ENCODE measurements at regions not wholly inside any gene's neighbourhood (a gene's known extent, or its start where the extent isn't known, plus 50 kb on each side); places are given as distances from the start of the nearest gene placed in this dataset.
"Not testable (repeated sequence)": the region's sequence is repeated elsewhere in the genome, so short reads cannot be mapped to it uniquely, and the experiment has no call there.

DNA sequence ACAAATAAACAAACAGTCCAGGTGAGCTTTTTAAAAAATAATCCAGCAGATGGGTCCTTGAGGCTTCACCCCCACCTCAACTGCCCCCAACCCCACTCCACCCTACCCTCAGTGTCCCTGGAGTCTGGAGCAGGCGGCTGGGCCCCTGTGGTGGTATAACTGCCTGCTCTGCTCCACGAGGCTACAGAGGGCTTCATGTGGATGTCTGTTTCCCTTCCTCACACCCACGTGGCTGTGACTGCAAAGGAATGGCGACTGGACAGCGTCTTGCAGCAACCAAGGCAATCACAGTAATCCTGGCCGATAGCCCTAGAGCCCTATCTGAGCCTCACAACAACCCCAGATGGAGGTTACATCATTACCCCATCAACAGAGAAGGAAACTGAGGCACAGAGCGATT, 76.5 kb downstream of the SLC2A10 start:
- H3K27me3 ChIP-seq (ENCODE audit: insufficient read depth, low read length): no peaks in the 10 kb centered on the region

DNA sequence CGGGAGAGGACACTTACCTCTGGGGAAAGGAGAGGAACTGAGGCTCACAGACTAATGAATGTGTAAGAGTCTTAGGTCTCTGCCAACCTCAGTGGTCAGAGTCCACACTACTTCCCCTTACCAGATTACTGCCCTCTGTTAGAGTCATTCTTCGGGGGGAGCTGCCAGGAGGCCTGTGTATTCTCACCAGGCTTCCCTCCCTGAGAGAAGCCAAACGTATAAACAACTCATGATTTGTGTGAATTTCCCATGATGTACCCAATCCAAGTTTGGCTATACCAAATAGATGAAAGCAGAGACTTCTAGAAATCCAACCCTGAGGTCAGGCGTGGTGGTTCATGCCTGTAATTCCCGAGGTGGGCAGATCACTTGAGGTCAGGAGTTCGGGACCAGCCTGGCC, 77.1 kb downstream of the SLC2A10 start:
- H3K9ac ChIP-seq (ENCODE audit: low read depth, low read length): no peak overlapping the region
- H3K4me1 ChIP-seq (ENCODE audit: insufficient read depth, low read length): no peaks in the 10 kb centered on the region
- no peaks in the 10 kb centered on the region for H3K36me3 ChIP-seq (ENCODE audit: insufficient read depth, low read depth, low read length)
- H3K4me3 ChIP-seq (ENCODE audit: low read length): no peak overlapping the region
- no peak overlapping the region for H3K27ac ChIP-seq (ENCODE audit: low read length)
- no peaks in the 10 kb centered on the region for H3K27me3 ChIP-seq (ENCODE audit: insufficient read depth, low read length)
- H3K9me3 ChIP-seq (ENCODE audit: insufficient read depth, low read depth, low read length): no peaks in the 10 kb centered on the region

More for the DNA sequence above, 76.5 kb downstream of the SLC2A10 start:
- Histone ChIP-seq H3K27ac (ENCODE audit: low read length) (no peak overlapping the region), H3K9ac (ENCODE audit: low read depth, low read length) (no peak overlapping the region), H3K4me3 (ENCODE audit: low read length) (no peak overlapping the region), H3K4me1 (ENCODE audit: insufficient read depth, low read length) (no peaks in the 10 kb centered on the region), H3K36me3 (ENCODE audit: insufficient read depth, low read depth, low read length) (no peaks in the 10 kb centered on the region), H3K9me3 (ENCODE audit: insufficient read depth, low read depth, low read length) (no peaks in the 10 kb centered on the region)

DNA sequence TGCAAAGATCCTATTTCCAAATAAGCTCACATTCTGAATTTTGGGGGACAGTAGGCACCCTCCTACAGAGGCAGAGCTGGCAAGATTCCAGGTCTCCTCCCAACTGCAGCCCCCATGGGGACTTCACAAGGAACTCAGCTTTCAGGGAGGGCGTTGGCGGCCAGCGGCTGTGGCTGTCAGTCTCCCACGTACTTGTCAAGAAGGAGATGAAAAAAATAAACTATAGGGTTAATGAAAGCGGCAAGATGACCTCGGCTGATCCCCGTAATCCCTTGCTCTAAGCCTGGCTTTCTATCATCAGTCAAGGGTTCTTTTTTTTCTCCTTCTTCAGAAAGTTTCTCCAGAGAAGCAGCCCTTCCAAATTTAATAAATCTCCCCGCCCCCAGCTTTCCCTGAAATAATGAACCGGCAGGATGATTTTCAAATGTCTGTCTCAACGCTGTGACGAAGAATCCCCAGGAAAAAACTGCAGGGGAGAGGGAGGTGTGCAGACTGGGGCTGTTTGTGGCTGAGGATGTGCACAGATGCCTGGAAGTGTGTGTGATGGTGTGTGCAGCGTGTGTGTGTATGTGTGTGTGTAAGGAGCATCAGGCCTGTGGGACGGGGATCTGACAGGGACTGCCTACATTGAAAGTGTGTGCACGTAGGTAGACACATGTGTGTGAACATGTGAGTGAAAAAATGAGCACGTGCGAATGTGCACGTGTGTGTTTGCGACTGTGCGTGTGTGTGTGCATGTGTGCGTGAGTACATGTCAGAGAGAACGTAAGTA, 78.7 kb downstream of the SLC2A10 start:
- H3K27ac ChIP-seq (ENCODE audit: low read length): no peak overlapping the region
- H3K27me3 ChIP-seq (ENCODE audit: insufficient read depth, low read length): no peaks in the 10 kb centered on the region
- H3K36me3 ChIP-seq (ENCODE audit: insufficient read depth, low read depth, low read length): no peaks in the 10 kb centered on the region
- no peaks in the 10 kb centered on the region for H3K4me1 ChIP-seq (ENCODE audit: insufficient read depth, low read length)
- H3K9ac ChIP-seq (ENCODE audit: low read depth, low read length): no peak overlapping the region
- no peak overlapping the region for H3K4me3 ChIP-seq (ENCODE audit: low read length)
- H3K9me3 ChIP-seq (ENCODE audit: insufficient read depth, low read depth, low read length): no peaks in the 10 kb centered on the region

DNA sequence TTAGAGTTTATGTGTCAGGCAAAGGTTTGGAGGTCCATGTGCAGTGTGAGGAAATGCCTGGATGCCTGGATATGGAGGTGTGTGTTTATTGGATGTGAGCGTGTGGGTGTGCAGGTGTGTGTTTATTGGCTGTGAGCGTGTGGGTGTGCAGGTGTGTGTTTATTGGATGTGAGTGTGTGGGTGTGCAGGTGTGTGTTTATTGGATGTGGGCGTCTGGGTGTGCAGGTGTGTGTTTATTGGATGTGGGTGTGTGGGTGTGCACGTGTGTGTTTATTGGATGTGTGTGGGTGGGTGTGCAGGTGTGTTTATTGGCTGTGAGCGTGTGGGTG, 79.3 kb downstream of the SLC2A10 start:
- not testable (repeated sequence) for H3K27me3 ChIP-seq (ENCODE audit: insufficient read depth, low read length); H3K4me1 ChIP-seq (ENCODE audit: insufficient read depth, low read length); H3K27ac ChIP-seq (ENCODE audit: low read length); H3K36me3 ChIP-seq (ENCODE audit: insufficient read depth, low read depth, low read length); H3K4me3 ChIP-seq (ENCODE audit: low read length); H3K9ac ChIP-seq (ENCODE audit: low read depth, low read length); H3K9me3 ChIP-seq (ENCODE audit: insufficient read depth, low read depth, low read length)

DNA sequence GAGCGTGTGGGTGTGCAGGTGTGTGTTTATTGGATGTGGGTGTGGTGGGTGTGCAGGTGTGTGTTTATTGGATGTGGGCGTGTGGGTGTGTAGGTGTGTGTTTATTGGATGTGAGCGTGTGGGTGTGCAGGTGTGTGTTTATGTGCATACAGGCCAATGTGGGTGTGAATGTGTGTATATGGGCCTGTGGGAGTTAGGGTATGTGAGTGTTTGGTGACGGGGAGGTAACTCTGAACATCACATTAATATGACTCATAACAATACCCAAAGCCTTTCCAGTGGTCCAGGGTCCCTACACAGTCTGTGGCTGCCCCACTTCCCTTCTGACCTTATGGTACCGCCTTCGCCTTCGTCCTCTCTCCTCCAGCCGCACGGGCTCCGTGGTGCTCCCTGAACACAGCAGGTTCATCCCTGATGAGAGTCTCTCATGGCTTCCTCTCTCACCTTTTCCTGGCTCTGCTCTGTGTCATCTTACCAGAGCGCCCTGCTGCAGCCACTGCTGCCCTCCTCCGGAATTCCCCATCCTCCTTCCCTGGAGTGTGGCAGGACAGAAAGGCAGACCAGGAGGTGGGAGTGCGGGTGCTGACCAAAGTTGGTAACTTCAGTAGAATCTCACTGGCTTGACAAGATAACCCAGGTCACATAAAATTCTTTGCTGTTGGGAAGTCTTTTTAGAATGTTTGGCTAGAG, 80.0 kb downstream of the SLC2A10 start:
- no peak overlapping the region for H3K4me3 ChIP-seq (ENCODE audit: low read length)
- no peaks in the 10 kb centered on the region for H3K36me3 ChIP-seq (ENCODE audit: insufficient read depth, low read depth, low read length)
- H3K9ac ChIP-seq (ENCODE audit: low read depth, low read length): no peak overlapping the region
- no peaks in the 10 kb centered on the region for H3K9me3 ChIP-seq (ENCODE audit: insufficient read depth, low read depth, low read length)
- H3K4me1 ChIP-seq (ENCODE audit: insufficient read depth, low read length): no peaks in the 10 kb centered on the region
- no peak overlapping the region for H3K27ac ChIP-seq (ENCODE audit: low read length)
- no peaks in the 10 kb centered on the region for H3K27me3 ChIP-seq (ENCODE audit: insufficient read depth, low read length)

DNA sequence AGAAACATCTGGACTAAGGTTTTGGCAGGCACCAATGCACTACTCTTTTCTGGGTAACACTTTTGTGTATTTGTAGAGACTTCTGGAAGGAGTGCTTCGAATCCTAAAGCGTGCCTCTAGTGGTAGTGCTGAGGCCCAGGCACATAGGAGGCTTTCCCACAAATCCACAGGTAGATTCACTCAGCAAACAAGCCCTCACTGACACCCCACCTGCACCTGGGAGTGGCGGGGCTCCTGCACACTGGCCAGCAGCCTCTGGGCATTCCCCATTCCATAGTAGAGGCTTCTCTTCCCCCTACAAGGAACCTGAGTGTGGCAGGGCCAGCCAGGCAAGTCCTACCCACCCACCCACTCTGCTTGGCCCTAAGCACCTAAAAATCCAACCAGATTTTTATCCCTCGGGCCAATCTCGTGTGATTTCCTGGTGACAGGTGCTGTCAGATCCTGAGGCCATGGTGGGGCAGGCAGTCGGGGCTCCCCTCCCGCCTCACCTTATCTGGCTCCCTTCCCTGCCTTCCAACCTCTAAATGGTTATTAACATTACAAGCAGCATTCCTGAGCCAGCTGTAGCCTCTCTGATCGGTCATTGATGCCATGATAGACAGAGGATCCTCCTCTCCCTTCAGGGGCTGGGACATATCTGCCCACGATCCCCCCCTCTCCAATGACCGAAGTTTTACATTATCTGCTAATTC, 82.4 kb downstream of the SLC2A10 start:
- H3K27me3 ChIP-seq (ENCODE audit: insufficient read depth, low read length): no peaks in the 10 kb centered on the region
- H3K4me1 ChIP-seq (ENCODE audit: insufficient read depth, low read length): no peaks in the 10 kb centered on the region
- no peaks in the 10 kb centered on the region for H3K9me3 ChIP-seq (ENCODE audit: insufficient read depth, low read depth, low read length)
- no peak overlapping the region for H3K9ac ChIP-seq (ENCODE audit: low read depth, low read length)
- no peak overlapping the region for H3K4me3 ChIP-seq (ENCODE audit: low read length)
- H3K27ac ChIP-seq (ENCODE audit: low read length): no peak overlapping the region
- no peaks in the 10 kb centered on the region for H3K36me3 ChIP-seq (ENCODE audit: insufficient read depth, low read depth, low read length)

DNA sequence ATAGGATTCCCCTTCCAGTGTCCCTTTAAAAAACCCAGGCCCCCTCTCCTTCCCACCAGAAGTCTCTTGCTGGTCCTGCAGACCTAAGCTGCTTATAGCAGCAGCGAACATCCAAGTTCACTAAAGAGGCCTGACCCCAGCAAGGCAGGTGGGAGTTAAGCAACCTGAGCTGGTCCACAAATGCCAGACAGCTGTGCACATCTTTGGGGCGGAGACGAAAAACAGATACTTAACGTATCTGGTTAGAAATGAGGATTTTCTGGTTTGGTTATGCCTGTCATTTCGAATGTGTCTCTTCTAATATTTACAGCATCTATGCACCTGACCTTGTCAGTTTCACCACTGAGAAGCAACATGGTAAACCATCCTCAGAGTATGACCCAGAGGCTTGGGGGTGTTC, 87.8 kb downstream of the SLC2A10 start:
- Histone ChIP-seq H3K4me3 (ENCODE audit: low read length) (no peak overlapping the region), H3K4me1 (ENCODE audit: insufficient read depth, low read length) (no peaks in the 10 kb centered on the region), H3K27ac (ENCODE audit: low read length) (no peak overlapping the region), H3K36me3 (ENCODE audit: insufficient read depth, low read depth, low read length) (no peaks in the 10 kb centered on the region), H3K9me3 (ENCODE audit: insufficient read depth, low read depth, low read length) (no peaks in the 10 kb centered on the region), H3K9ac (ENCODE audit: low read depth, low read length) (no peak overlapping the region), H3K27me3 (ENCODE audit: insufficient read depth, low read length) (no peaks in the 10 kb centered on the region)

DNA sequence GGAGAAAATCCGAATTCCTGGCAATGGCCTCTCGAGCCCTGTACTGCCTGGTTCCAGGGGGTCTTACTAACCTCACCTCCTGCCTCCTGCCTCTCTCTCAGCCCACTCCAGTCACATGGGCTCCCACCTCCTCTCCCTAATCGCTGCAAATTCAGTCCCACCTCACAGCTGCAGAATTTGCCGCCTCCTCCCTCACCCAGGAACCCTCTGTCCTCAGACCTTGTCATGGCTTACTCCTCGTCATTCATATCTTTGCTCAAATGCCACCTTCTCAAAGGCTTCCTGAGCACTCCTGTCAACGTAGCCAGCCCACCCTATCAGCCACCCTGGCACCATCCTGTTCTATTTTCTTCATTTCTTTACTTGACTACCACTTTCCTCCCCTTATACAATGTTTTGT, 89.0 kb downstream of the SLC2A10 start:
- Histone ChIP-seq H3K9me3 (ENCODE audit: insufficient read depth, low read depth, low read length) (no peaks in the 10 kb centered on the region), H3K4me3 (ENCODE audit: low read length) (no peak overlapping the region), H3K36me3 (ENCODE audit: insufficient read depth, low read depth, low read length) (no peaks in the 10 kb centered on the region), H3K27ac (ENCODE audit: low read length) (no peak overlapping the region), H3K9ac (ENCODE audit: low read depth, low read length) (no peak overlapping the region), H3K27me3 (ENCODE audit: insufficient read depth, low read length) (no peaks in the 10 kb centered on the region), H3K4me1 (ENCODE audit: insufficient read depth, low read length) (0 out of 2 replicates have a peak, but pooled peaks cover 4% of the 10 kb centered on the region)

DNA sequence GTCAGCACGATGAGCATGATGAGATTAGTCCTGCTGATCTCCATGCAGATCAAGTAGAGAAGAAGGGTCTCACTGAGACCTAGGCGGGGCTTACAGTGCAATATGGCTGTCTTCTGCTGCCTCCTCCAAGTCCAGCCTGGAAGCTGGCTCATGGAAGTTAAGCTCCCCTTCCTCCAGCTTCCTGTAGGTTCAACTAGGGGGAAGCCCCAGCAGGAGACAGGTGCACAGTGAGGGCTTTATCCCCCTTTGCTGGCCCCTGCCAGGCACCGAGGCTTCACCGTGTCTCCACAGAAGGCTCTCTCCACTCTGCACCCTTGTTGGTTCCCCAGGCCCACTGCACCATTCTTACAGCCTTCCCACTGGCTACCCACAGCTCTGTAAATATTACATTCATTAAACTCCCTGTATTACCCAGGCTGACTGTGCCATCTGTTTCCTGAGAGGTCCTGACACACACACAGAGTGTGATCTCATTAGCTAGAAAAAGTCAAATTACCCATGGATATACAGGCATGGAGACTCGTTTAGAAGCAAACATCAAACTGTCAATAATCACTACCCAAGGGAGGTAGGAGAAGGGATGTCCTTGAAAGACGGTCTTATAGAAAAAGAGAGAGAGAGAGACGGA, 90.4 kb downstream of the SLC2A10 start:
- no peaks in the 10 kb centered on the region for H3K9me3 ChIP-seq (ENCODE audit: insufficient read depth, low read depth, low read length)
- H3K36me3 ChIP-seq (ENCODE audit: insufficient read depth, low read depth, low read length): no peaks in the 10 kb centered on the region
- H3K4me3 ChIP-seq (ENCODE audit: low read length): no peak overlapping the region
- 0 out of 2 replicates have a peak, but pooled peaks cover 4% of the 10 kb centered on the region for H3K4me1 ChIP-seq (ENCODE audit: insufficient read depth, low read length)
- no peak overlapping the region for H3K9ac ChIP-seq (ENCODE audit: low read depth, low read length)
- H3K27ac ChIP-seq (ENCODE audit: low read length): no peak overlapping the region
- H3K27me3 ChIP-seq (ENCODE audit: insufficient read depth, low read length): no peaks in the 10 kb centered on the region

DNA sequence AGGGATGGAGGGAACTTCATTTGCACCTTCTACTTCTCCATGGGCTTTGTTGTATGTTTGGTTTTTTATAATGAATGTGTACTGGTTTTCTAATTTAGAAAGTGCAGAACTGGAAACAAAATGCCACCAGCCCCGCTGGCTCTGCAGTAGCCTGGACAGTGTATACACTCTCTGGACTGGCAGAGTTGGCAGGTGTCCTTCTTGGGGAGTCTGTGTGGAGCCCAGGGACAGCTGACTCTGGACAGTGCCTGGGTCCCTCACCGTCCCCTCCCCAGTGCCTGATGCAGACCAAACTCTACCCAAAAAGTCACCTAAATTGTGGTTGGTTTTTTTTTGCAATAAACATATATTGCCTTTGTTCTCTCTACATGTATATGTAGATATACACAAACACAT, 91.0 kb downstream of the SLC2A10 start:
- Histone ChIP-seq H3K9me3 (ENCODE audit: insufficient read depth, low read depth, low read length) (no peaks in the 10 kb centered on the region), H3K27ac (ENCODE audit: low read length) (no peak overlapping the region), H3K9ac (ENCODE audit: low read depth, low read length) (no peak overlapping the region), H3K36me3 (ENCODE audit: insufficient read depth, low read depth, low read length) (no peaks in the 10 kb centered on the region), H3K4me1 (ENCODE audit: insufficient read depth, low read length) (0 out of 2 replicates have a peak, but pooled peaks cover 4% of the 10 kb centered on the region), H3K4me3 (ENCODE audit: low read length) (no peak overlapping the region), H3K27me3 (ENCODE audit: insufficient read depth, low read length) (no peaks in the 10 kb centered on the region)

DNA sequence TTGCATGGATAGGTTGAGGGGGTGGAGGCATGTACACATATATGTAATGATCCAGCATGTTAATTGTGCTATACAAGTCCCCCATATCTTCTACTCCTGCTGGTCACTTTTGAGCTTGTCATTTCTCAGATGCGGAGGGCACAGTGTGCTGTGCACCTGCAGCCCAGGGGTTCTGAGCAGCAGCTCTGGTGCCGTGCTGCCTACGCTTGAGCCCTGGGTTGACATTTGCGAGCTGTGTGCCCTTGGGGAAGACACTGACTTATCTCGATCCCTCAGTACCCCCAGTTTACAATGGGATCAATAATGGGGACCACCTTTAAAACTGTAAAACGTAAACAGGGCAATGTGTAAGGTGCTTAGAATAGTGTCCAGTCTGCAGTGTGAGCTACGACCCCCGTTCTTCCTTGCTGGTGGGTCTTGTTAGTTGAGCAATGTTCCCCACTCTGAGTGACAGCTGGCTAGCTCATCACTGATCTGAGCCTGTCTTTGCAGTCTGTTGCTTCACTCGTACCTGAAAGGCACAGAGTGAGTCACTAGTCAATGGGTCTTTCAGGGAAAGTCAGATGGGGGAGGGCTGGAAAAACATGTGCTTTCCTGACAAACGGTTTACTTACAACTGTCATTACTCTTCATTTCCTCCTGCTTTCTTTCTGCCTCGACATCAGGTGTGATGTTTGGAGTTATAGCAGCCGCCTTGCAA, 91.7 kb downstream of the SLC2A10 start:
- Histone ChIP-seq H3K4me1 (ENCODE audit: insufficient read depth, low read length) (0 out of 2 replicates have a peak, but pooled peaks cover 4% of the 10 kb centered on the region), H3K27ac (ENCODE audit: low read length) (no peak overlapping the region), H3K36me3 (ENCODE audit: insufficient read depth, low read depth, low read length) (no peaks in the 10 kb centered on the region), H3K9ac (ENCODE audit: low read depth, low read length) (no peak overlapping the region), H3K4me3 (ENCODE audit: low read length) (no peak overlapping the region), H3K27me3 (ENCODE audit: insufficient read depth, low read length) (no peaks in the 10 kb centered on the region), H3K9me3 (ENCODE audit: insufficient read depth, low read depth, low read length) (no peaks in the 10 kb centered on the region)
